Brain pericyte (primary cell): ENCODE measurements at regions not wholly inside any gene's neighbourhood (a gene's known extent, or its start where the extent isn't known, plus 50 kb on each side); places are given as distances from the start of the nearest gene placed in this dataset.
"Not testable (repeated sequence)": the region's sequence is repeated elsewhere in the genome, so short reads cannot be mapped to it uniquely, and the experiment has no call there.

Source experiments
- DNase-seq: peaks from one replicate; pipeline ENCODE4 v3.0.0-alpha.2; 2012; ENCODE audit warnings: low read depth, low spot score

DNA sequence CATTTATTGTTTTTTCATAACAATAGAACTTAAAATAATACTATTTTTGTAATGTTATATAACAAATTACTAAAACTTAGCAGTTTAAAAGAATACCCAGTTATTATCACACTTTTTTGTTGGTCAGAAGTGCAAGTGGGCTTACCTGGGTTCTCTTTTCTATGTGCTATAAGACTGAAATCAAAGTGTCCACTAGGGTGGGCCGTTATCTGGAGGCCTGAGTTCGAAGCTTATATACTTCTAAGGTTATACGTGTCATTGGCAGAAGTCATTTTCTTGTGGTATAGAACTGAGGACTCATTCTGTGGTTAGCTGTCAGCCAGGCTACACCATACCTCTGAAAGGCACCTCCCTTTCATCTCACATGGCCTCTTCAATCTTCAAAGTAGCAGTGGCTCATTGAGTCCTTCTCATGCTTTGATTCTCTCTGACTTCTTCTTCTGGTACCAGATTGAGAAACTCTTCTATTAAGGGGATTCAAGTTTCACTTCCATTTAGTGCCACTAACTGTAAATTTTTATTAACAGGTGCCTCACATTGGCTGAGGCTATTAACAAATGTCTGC lies 414.3 kb downstream of the AMY1C start:
- DNase-seq, result no peak

DNA sequence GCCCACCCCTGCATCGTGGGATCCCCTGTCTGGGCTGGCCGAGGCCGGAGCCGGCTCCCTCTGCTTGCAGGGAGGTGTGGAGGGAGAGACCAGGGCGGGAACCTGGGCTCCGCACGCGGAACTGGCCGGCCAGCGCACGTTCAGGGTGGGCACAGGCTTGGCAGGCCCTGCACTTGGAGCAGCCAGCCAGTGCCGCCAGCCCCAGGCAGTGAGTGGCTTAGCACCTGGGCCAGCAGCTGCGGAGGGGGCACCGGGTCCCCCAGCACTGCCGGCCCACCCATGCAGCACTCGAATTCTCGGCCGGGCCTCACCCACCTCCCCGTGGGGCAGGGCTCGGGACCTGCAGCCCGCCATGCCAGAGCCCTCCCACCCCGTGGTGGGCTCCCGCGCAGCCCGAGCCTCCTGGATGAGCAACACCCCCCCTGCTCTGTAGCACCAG lies 422.6 kb downstream of the AMY1C start:
- no peak for DNase-seq

DNA sequence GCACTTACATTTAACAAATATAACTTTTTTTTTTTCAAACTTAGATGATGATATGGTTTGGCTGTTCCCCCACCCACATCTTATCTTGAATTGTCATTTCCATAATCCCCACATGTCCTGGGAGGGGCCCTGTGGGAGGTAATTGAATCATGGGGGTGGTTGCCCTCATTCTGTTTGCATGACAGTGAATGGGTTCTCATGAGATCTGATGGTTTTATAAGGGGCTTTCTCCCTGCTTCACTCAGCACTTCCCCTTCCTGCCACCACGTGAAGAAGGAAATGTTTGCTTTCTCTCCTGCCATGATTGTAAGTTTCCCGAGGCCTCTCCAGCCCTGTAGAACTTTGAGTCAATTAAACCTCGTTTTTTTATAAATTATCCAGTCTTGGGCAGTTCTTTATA lies 432.6 kb downstream of the AMY1C start:
- no peak for DNase-seq

DNA sequence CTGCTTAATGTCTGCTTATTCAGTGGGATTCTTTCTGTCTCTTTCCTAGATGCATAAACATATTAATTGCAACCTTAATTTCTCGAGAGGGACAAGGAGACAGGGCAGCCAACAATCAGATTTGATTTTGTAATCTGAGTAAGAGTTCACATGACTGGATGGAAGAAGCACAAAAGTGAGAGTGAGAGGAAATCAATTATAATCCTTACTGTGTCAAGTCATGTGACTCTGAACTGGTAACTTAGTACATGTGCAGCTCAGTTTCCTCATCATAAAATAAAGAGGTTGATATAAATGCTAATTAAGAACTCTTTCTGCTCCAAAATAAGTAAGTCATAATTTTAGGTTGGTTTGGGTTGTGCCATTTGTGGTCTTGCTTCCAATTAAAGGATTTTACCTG lies 439.5 kb downstream of the AMY1C start:
- no peak for DNase-seq

DNA sequence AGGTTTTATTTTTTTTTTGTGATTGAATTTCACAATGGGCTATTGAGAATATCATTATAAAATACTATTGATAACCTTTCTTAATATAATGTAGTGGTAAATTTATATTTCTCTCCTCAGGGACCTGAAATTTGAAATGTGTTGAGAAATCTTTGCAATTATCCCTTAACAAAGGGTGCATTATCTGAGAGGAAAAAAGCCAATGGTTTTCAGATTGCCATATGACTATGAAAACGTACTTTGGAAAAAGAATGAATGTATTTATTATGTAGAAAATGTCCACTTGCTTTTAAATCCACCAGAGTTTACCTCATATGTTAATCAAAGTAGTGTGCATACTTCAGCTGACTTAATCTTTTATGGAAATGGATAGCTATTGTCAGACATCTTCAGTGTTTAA lies 441.1 kb downstream of the AMY1C start:
- no peak for DNase-seq

DNA sequence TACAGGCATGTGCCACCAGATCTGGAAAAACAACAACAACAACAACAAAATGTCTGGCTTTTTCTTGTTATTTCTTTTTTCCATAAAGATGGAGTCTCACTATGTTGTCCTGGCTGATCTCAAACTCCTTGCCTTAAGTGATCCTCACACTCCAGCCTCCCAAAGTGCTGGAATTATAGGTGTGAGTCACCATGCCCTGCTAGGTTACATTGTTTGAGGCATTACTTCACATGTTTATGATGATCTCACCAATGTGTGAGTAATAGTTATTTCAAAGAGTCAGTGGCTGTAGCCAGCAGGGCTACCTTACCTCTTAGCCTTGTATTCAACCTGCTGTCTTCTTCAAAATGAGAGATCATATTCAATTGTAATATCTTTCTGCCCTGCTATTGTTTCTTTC lies 445.7 kb downstream of the AMY1C start:
- no peak for DNase-seq

DNA sequence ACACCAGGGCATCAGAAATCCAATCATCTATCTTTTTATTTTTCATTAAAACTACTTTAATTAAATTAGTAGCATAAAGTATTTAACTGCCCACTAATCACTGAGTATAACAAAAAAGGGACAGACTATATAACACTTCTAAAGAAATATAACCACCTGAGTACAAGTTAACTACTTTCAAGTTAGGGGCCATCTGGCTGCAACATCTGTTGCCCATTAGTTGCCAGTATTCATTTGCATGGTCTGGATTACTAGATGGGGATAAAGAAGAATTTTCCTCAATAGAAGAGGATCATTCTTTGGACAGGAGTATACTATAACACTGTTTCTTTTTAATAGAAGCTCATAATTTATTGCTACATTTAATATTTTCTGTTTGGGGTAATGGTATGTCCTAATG lies 446.4 kb downstream of the AMY1C start:
- DNase-seq, result no peak

DNA sequence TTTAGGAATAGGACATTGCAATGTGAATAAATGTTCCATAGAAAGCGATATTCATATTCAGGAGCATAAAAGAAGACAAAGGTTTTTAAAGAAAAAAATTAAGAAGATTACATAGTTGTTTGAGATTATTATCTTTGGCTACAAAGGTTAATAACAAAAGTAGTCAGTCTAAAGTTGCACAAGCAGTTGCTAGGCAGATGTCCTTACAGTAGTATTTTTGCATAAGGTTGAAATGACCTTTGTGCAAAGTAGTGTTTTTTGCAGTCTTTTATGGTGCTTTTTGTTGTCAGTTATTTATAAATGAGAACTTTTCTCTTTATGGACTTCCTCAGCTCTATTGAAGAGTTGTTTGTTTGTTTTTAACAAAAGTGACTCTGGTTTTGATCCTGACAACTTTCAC lies 447.8 kb downstream of the AMY1C start:
- DNase-seq, result no peak

DNA sequence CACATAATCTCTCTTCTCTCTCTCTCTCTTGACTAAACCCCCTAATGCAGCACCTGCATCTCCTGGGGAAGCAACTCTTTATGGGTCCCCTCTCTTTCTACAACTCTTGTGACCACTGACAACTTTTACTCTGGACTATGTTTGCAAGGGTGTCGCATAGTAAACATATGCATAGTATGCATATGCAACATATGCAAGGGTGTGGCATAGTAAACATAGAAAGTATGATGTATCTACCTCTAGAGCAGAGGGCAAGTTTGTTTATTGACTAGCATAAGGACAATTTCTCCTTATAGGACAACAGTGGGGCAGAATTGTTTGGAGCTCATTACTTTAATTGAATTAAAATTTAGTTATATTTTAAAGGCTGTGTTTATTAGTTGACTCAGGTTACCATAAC lies 462.5 kb downstream of the AMY1C start:
- no peak for DNase-seq

DNA sequence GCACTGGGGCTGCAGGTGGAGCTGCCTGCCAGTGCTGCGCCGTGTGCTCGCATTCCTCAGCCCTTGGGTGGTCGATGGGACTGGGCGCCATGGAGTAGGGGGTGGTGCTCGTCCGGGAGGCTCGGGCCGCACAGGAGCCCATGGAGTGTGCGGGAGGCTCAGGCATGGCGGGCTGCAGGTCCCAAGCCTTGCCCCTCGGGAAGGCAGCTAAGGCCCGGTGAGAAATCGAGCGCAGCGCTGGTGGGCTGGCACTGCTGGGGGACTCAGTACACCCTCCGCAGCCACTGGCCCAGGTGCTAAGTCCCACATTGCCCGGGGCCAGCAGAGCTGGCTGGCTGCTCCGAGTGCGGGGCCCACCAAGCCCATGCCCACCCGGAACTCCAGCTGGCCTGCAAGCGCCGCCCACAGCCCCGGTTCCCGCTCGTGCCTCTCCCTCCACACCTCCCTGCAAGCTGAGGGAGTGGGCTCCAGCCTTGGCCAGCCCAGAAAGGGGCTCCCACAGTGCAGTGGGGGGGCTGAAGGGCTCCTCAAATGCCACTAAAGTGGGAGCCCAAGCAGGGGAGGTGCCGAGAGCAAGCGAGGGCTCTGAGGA lies 467.8 kb downstream of the AMY1C start:
- DNase-seq, result not testable (repeated sequence)

DNA sequence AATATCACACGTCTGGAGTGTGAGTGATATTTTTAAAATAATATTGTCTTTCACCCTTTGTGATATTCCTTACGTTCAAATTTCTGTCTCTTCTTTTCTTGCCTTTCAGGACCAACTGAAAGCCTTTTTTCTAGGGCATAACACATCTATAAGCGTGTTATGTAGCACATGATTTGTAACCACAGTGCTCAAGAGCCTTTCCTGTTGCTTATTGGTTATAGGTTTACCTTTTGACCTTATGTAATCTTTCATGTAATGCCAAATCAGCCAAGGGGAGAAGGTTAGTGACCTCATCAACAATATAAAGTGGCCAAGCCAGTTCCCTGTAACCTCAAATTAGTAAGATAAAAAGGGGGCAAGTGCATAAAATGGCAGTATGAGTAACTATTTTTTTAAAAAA lies 480.2 kb downstream of the AMY1C start:
- DNase-seq, result no peak

DNA sequence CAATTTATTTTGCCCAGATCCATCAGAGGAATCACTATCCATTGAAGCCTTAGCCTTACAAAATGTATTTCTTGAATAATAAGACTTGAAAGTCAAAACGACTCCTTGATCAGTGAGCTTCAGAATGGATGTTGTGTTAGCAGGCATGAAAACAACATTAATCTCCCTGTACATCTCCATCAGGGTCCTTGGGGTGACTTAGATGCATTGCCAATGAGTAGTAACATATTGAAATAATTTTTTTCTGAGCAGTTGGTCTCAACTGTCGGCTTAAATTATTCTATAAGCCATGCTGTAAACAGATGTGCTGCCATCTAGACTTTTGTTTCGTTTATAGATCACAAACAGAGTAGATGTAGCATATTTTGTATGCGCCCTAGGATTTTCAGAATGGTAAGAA lies 482.0 kb downstream of the AMY1C start:
- no peak for DNase-seq

DNA sequence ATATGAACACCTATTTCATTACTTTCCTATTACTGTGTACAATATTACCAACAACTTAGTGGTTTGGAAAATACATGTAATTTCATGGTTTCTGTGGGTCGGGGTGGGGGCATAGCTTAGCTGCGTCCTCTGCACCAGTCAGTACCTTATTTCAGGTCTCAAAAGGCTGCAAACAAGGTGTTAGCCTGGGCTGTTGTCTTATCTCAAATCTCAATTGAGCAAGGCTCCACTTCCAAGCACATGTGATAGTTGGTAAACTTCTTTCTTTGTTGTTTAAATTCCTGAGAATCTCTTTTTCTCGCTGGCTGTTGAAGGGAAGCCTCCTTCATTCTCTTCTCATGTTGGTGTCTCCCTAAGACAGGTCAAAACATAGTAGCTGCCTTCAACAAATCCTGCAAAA lies 485.4 kb downstream of the AMY1C start:
- DNase-seq, result no peak

DNA sequence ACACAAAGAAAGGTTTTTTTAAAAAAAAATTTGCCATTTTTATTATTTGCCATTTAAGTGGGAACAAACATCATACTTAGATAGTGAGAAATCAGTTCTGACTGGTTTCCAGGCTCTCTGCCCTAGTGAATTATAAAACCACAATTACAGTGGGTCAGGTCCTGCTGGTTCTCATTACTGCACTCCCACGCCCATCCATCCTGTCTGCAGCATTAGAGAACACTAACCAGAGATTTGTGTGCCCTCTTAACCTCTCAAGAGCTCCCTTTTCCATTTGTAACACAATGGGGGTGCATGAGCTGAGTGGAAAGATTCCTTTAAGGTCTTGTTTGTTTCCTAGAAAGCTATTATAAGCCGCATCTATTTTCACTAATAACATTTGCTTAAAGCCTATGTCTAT lies 489.3 kb downstream of the AMY1C start:
- no peak for DNase-seq

DNA sequence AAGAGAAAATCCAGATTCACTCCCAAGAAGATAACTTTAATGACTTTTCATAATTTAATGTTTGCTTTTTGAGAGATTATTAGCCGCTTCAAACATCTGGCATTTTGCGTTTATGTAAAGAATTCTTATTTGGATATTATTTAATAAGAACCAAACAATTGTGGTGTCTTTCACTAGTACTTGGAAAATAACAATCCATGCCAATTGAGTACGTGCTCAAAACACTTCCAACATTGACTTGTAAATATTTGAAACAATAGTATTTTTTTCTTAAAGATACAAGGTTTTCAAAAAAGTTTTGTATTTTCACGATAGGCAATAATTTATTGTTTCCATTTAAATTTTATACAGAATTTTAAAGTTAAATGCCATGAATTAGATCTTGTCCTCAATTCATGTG lies 498.7 kb downstream of the AMY1C start:
- no peak for DNase-seq

DNA sequence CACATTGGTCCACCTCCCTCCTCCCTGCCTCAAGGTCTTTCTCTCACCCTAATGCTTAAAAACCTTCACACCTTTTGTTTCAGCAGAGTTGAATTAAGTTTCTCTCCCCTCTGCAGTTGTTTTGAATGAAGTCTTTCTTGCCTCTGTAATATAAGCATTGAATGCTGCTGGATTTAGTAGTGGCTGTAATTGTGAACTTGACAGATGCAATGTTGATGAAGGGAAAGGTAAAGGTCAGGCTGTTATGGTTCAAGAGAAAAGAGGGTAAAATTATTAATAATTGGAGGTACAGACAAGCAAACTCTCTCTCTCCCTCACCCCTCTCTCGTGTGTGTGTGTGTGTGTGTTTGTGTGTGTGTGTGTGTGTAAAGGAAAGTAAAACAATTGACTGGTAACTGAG lies 509.8 kb downstream of the AMY1C start:
- no peak for DNase-seq

DNA sequence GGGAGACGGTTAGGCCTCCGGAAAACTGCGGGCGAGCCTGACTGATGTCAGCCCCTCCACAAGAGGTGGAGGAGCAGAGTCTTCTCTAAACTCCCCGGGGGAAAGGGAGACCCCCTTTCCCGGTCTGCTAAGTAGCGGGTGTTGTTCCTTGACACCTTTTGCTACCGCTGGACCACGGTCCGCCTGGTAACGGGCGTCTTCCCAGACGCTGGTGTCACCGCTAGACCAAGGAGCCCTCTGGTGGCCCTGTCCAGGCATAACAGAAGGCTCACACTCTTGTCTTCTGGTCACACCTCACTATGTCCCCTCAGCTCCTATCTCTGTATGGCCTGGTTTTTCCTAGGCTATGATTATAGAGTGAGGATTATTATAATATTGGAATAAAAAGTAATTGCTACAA lies 513.4 kb downstream of the AMY1C start:
- DNase-seq, result not testable (repeated sequence)

DNA sequence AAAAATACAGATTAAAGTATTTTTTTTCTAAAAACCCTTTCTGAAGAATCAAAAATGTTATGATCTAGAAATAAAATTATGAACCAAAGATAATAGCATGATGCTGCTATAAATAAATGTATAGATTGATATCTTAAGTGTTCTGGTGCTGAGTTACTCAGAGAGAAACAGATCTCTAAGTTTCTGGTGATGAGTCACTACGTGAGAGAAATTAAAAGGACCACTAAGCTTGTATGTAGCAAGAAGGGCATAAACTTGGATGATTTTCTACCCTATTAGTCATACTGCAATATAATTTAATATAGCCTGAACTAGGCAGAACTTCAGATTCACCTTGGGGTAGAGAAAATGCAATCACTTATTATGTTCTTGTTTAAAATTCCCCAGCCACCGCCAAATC lies 514.8 kb downstream of the AMY1C start:
- no peak for DNase-seq

DNA sequence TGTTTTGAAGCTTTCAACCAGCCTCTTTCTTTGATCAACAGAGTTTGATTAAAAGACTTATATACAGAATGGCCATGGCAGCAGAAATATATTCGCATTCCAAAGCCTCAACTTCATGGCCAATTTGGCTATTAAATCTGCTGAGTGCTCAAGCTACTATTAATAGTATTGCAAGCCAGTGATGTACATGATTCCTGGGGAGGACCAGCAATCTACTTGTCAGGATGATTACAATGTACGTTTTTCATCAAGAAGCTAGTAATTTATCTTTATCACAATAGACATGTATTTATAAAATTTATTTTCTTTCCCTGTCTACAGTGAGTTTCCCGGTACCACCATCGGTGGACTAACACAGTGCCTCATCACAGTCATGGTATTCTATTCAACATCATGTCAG lies 515.5 kb downstream of the AMY1C start:
- no peak for DNase-seq

DNA sequence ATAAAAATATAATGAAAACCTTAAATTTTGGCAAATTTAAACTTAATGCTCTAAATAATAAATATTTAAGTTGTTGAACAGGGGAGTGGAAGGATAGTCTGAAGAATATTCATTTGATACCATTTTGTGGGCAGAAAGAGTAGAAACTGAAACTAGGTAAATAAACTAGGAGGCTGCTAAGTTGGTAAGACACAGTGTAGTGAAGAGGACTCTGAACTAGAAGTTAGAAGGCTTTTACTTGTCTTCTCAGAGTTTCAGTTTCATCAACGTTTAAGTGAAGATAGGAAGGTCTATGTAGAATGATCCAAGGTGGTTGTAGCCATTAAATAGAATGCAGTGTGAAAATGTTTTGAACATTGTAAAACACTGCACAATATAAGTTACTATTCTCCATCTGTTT lies 516.9 kb downstream of the AMY1C start:
- DNase-seq, result no peak

DNA sequence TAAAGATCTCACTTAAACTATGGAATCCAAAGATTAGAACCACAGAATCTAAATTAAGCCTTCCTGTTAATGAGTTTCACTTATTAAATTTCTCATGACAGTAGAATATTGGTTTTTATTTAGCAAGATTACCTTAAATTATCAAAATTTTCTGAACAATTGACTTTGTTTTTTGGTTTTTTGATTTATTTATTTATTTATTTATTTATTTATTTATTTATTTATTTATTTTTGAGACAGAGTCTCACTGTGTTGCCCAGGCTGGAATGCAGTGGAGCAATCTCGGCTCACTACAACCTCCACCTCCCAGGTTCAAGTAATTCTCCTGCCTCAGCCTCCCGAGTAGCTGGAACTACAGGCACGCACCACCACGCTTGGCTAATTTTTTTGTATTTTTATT lies 538.6 kb downstream of the AMY1C start:
- not testable (repeated sequence) for DNase-seq

DNA sequence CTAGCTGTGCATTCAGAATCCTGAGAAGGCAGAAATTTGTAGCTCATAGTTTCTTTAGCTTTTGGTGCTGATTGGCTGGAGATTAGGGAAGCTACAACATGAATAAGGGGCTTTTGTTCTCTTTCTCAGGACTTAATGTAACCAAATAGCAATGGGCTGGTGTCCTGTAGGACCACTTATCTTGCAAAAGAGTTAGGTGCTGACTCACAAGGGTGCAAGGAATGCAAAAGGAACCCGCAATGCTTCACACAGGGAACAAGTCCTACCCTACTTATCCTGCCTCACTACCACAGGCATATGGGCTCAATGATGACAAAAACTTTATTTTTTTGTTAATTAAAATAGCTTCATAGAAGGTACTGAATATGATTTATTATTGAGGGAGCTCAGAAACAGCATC lies 541.5 kb downstream of the AMY1C start:
- DNase-seq, result no peak

DNA sequence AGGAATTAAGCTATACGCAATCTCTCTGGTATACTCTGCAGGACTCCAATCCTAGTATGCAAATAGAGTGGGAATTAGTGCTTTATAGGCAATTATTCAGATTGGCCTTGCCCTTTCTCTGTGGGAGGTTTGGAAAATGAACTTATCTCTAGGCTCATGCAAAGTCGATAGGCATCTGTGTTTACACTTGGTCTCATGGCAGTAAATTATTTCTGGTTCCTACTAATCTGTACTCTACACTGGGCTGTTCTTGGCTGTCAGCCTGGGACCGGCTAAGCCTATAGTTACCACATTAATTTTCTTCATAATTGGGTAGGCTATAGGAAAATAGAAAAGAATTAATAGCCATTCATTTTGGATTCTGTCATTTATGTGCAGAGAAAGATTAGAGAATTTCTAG lies 544.6 kb downstream of the AMY1C start:
- no peak for DNase-seq

DNA sequence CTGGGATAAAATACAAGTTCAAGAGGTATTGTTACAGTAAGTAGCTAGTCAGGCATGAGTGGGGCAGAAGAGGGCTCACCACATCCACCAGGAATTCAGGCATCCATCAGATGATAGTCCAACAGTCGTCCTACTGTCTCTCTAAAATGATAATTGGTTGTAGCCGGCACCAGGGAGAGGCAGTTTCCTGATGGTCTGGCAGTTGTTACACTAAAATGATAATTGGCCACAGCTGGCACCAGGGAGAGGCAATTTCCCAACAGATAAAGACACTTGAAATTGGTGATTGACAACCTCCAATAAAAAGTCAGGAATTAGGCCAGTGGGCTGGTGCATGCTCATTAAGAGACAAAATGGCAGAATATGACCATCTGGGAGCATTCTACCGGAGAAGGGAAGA lies 545.8 kb downstream of the AMY1C start:
- DNase-seq, result no peak
